ENCODE measurements at regions not wholly inside any gene's neighbourhood (a gene's known extent, or its start where the extent isn't known, plus 50 kb on each side); places are given as distances from the start of the nearest gene placed in this dataset.
A peak's percentile ranks its signal among the peaks of the same experiment; 100 is the strongest.

- no peak overlapping the region for H3K4me3 ChIP-seq (ENCODE audit: control insufficient read depth, low read depth, low read length)
- TF ChIP-seq CTCF (IDR thresholded peaks at IDR 0.05; ENCODE audit: control insufficient read depth, insufficient read depth, low read depth, low read length, missing control alignments), result no peak
Observed at GRCh38 chr16:65787921-65788320, 578.6 kb upstream of the CDH5 start.

GRCh38 chr16:65786916-65787315, 579.6 kb upstream of the CDH5 start:
- DNase-seq (ENCODE audit: low read depth), result no peak
- no peak for TF ChIP-seq CTCF (IDR thresholded peaks at IDR 0.05; ENCODE audit: control insufficient read depth, insufficient read depth, low read depth, low read length, missing control alignments)
- H3K4me3 ChIP-seq (ENCODE audit: control insufficient read depth, low read depth, low read length), result no peak overlapping the region

More at GRCh38 chr16:65787921-65788320, 578.6 kb upstream of the CDH5 start:
- DNase-seq (ENCODE audit: low read depth), result no peak

GRCh38 chr16:65783709-65784474, 582.6 kb upstream of the CDH5 start:
- TF ChIP-seq CTCF (IDR thresholded peaks at IDR 0.05; ENCODE audit: control insufficient read depth, insufficient read depth, low read depth, low read length, missing control alignments), result no peak
- no peak for DNase-seq (ENCODE audit: low read depth)
- H3K4me3 ChIP-seq (ENCODE audit: control insufficient read depth, low read depth, low read length), result no peak overlapping the region

GRCh38 chr16:65782611-65783600, 583.6 kb upstream of the CDH5 start:
- TF ChIP-seq CTCF (IDR thresholded peaks at IDR 0.05; ENCODE audit: control insufficient read depth, insufficient read depth, low read depth, low read length, missing control alignments), result no peak
- DNase-seq (ENCODE audit: low read depth), result peak; percentile 82
- no peak overlapping the region for H3K4me3 ChIP-seq (ENCODE audit: control insufficient read depth, low read depth, low read length)

GRCh38 chr16:65781855-65782254, 584.6 kb upstream of the CDH5 start:
- DNase-seq (ENCODE audit: low read depth), result no peak
- H3K4me3 ChIP-seq (ENCODE audit: control insufficient read depth, low read depth, low read length), result no peak overlapping the region
- TF ChIP-seq CTCF (IDR thresholded peaks at IDR 0.05; ENCODE audit: control insufficient read depth, insufficient read depth, low read depth, low read length, missing control alignments), result no peak

GRCh38 chr16:65781363-65781762, 585.1 kb upstream of the CDH5 start:
- no peak overlapping the region for H3K4me3 ChIP-seq (ENCODE audit: control insufficient read depth, low read depth, low read length)
- TF ChIP-seq CTCF (IDR thresholded peaks at IDR 0.05; ENCODE audit: control insufficient read depth, insufficient read depth, low read depth, low read length, missing control alignments), result no peak
- no peak for DNase-seq (ENCODE audit: low read depth)

All from AG09309 (cell line).